GM12865 (cell line): ENCODE measurements at regions not wholly inside any gene's neighbourhood (a gene's known extent, or its start where the extent isn't known, plus 50 kb on each side); places are given as distances from the start of the nearest gene placed in this dataset.

ENCODE experiments used
- DNase-seq: peaks from one replicate; pipeline ENCODE4 v3.0.0; 2010; ENCODE audit warnings: low read depth
- H3K4me3 ChIP-seq: 2 replicates; pipeline ENCODE4 v1.5.1; 2011; ENCODE audit warnings: mild to moderate bottlenecking, low read depth, low read length, control low read depth
- TF ChIP-seq, protein P1 (sequence below): IDR thresholded peaks from 2 replicates; pipeline ENCODE4 v1.5.1; 2011; ENCODE audit warnings: low read length, control low read depth, low read depth, inconsistent platforms; ENCODE audit not compliant: insufficient read depth; ENCODE audit errors: missing control alignments

DNA sequence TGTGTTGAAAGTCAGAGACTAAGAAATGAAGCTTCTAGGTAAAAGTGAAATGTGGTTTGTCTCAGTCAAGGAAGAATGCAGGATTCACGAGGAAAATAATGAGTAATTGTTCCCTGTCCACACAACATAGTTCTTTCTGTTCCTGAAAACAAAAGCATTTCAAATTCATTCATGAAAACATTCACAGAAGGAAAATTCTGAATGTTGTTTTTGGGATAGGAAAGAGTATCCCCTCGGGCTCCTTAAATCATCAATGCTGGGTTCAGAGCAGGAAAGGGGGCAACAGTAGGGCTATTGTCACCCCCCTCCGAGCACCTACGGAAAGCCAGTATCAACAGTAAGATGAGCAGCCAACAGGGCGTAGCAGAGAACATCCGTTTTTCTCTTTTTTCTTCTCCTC lies 769.9 kb upstream of the ADAMTS16 start:
- DNase-seq, result no peak
- no peak overlapping the region for H3K4me3 ChIP-seq

DNA sequence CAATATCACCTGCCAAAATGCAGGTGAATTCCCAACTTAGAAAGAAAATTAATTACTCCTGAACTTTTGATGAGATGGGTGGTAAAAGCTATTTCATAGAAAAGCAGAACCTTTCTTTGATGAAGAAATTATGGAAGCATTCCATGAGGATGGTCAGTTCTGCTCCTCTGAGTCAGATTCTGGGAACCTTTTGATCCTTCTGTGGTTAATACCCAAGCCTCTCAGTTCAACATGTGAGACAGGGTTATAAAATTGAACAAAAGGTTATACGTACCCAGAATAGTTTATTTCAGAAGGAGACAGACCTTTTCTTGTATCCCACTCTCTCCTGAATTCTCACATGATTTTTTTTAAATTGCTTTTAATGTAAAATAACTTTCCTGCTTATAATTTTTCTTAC lies 767.6 kb upstream of the ADAMTS16 start:
- no peak for DNase-seq
- TF ChIP-seq, protein P1, sequence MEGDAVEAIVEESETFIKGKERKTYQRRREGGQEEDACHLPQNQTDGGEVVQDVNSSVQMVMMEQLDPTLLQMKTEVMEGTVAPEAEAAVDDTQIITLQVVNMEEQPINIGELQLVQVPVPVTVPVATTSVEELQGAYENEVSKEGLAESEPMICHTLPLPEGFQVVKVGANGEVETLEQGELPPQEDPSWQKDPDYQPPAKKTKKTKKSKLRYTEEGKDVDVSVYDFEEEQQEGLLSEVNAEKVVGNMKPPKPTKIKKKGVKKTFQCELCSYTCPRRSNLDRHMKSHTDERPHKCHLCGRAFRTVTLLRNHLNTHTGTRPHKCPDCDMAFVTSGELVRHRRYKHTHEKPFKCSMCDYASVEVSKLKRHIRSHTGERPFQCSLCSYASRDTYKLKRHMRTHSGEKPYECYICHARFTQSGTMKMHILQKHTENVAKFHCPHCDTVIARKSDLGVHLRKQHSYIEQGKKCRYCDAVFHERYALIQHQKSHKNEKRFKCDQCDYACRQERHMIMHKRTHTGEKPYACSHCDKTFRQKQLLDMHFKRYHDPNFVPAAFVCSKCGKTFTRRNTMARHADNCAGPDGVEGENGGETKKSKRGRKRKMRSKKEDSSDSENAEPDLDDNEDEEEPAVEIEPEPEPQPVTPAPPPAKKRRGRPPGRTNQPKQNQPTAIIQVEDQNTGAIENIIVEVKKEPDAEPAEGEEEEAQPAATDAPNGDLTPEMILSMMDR, result no peak
- H3K4me3 ChIP-seq, result no peak overlapping the region

More for the DNA sequence above, 769.9 kb upstream of the ADAMTS16 start:
- TF ChIP-seq, protein P1, result no peak

DNA sequence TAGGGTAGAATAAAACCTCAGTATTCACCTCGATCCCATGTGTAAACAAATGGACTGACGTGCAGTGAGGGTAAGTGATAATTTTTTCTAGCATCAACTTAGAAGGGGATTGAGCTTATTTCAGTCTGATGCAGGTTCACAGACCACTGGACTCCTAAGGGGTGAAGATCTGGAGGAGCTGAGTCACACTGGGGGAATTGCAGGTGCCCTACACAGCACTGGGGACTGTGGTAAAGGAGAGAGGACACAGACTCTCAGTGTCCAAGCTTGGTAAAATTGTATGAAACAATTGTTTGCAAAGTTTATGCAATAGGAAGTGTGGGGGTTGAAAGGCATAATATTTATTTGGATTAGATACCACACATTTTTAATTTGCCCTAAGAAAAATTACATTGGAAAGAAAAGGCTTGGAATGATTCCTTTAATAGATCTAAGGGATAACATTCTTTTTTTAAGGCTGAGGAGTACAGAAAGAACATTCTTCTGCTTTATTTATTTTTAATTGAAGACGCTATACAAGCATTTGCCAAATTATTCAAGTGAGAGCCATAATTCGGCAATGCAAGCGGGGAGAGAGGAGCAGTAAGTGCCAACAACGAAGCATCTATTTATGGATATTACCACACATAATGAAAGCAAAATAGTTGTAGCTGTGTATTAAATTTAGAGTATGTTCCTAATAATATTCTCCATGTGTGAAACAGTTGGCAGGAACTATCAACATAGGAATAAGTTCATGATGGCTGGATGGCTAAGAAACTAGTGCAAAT lies 766.9 kb upstream of the ADAMTS16 start:
- DNase-seq, result no peak
- no peak overlapping the region for H3K4me3 ChIP-seq
- TF ChIP-seq, protein P1, result no peak

DNA sequence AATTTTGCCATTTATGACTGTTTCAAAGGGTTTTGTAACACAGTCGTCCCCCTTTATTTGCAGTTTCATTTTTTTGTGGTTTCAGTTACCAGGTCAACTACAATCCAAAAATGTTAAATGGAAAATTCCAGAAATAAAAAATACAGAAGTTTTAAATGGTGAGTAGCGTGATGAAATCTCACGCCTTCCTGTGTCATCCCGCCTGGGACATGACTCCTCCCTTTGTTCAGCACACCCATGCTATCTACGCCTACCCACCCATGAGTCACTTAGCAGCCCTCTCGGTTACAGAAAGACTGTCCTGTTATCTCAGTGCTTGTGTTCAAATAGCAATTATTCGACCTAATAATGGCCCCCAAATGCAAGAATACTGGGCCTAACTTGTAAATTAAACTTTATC lies 765.3 kb upstream of the ADAMTS16 start:
- TF ChIP-seq, protein P1, result no peak
- no peak for DNase-seq
- H3K4me3 ChIP-seq, result no peak overlapping the region

DNA sequence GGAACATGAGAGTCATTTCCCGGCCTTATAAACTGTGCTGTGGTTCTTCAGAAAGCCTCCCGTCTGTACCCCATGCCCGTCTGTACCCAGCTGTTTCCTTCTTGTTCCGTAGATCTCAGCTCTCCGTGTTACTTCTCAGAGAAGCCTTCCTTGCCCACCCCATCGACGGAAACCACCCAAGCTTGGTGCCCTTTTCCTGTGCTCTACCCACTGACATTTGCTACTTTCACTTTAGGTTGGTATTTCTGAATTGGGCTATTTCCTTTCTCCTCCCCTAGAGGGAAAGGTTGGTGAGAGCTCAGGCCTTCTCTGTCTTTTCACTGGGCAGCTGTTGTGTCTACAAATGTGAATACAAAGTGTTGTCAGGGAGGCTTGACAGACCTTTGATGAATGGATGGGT lies 764.5 kb upstream of the ADAMTS16 start:
- DNase-seq, result no peak
- H3K4me3 ChIP-seq, result no peak overlapping the region
- TF ChIP-seq, protein P1, result no peak

DNA sequence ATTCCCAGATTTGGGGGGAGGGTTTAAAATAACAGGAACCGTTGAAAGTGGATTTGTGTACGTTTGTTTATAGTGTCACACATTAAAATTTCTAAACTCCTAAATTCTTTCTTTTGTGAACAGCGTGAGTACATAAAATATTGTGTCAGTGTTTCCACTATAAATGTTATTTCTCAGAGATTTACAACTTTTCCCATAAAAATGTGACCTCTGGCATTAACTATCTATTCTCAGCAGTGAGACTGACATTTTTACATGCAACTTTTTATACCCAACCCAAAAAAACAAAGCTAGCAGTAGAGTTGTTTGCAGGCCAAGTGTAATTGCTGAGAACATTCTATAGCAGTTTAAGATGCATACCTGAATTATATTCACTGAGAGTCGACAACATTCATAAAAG lies 757.0 kb upstream of the ADAMTS16 start:
- no peak for DNase-seq
- H3K4me3 ChIP-seq, result no peak overlapping the region
- TF ChIP-seq, protein P1, result no peak
